Stimulated activated CD8-positive, alpha-beta memory T cell treated with anti-CD3 and anti-CD28 coated beads, Interleukin-2, amount 100 ng/mL, for 48 hours (primary cell): ENCODE measurements at regions not wholly inside any gene's neighbourhood (a gene's known extent, or its start where the extent isn't known, plus 50 kb on each side); places are given as distances from the start of the nearest gene placed in this dataset.

ENCODE experiments used
- DNase-seq, 2 donors: peaks; one replicate each; pipeline ENCODE4 v3.0.0-alpha.2; 2020; ENCODE audit warnings: low read depth in 2 of 2

DNA sequence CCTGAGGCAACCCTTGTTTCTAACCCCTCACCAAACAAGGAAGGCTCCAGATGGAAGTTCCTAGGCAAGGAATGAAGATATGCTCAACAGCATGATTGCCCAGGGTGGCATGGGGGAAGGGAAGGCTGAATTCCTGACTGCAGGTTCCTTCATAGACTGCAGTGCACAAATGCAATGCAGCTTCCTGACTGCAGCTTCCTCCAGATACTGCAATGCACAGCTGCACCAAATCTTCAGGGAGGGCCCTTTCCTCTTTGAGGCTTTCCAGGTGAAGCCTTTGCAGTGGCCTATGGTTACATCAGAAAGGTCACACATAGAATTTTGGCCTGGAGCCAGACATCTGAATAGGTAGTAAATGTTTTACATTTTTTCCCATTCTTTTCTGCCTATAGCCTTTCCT lies 58.8 kb upstream of the DYNAP start:
- DNase-seq: no peak

DNA sequence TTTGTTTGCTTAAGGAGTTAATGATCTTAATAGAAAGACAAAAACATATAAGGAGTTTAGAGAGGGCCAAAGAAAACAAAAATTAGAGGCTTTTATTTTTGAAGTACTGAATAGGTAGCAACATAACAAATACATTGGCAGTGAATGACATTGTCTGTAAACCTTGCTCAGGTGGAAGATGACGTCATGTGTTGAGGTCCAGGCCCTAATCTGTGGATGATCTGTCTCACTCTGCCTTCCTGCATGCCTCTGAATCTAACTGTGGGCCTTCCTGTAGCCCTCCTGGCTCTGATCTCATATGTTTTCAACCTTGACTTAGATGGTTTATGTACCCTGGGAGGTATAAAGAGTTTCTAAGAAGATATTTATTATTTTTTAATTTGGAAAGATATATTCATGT lies 58.1 kb upstream of the DYNAP start:
- no peak for DNase-seq
